ENCODE measurements at regions not wholly inside any gene's neighbourhood (a gene's known extent, or its start where the extent isn't known, plus 50 kb on each side); places are given as distances from the start of the nearest gene placed in this dataset.

- H3K4me1 ChIP-seq, result peaks cover 0 to 4% of the 10 kb centered on the region in 2 donors
- no peak overlapping the region for H3K27ac ChIP-seq
- no peaks in the 10 kb centered on the region for H3K36me3 ChIP-seq
- H3K4me3 ChIP-seq, result no peak overlapping the region
- DNase-seq (ENCODE audit: low spot score), result no peak
- H3K9me3 ChIP-seq, result no peaks in the 10 kb centered on the region
- H3K27me3 ChIP-seq, result no peaks in the 10 kb centered on the region
- TF ChIP-seq, protein P1, sequence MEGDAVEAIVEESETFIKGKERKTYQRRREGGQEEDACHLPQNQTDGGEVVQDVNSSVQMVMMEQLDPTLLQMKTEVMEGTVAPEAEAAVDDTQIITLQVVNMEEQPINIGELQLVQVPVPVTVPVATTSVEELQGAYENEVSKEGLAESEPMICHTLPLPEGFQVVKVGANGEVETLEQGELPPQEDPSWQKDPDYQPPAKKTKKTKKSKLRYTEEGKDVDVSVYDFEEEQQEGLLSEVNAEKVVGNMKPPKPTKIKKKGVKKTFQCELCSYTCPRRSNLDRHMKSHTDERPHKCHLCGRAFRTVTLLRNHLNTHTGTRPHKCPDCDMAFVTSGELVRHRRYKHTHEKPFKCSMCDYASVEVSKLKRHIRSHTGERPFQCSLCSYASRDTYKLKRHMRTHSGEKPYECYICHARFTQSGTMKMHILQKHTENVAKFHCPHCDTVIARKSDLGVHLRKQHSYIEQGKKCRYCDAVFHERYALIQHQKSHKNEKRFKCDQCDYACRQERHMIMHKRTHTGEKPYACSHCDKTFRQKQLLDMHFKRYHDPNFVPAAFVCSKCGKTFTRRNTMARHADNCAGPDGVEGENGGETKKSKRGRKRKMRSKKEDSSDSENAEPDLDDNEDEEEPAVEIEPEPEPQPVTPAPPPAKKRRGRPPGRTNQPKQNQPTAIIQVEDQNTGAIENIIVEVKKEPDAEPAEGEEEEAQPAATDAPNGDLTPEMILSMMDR (IDR thresholded peaks at IDR 0.05), result no peak
Measured at GRCh38 chr12:5251786-5252185, 180.1 kb upstream of the NTF3 start.

- no peaks in the 10 kb centered on the region for H3K27me3 ChIP-seq
- DNase-seq (ENCODE audit: low spot score), result peak; percentile 71
- no peak overlapping the region for H3K27ac ChIP-seq
- H3K4me3 ChIP-seq, result no peak overlapping the region
- H3K4me1 ChIP-seq, result peaks cover 0 to 4% of the 10 kb centered on the region in 2 donors
- TF ChIP-seq, protein P1 (IDR thresholded peaks at IDR 0.05), result no peak
- no peaks in the 10 kb centered on the region for H3K36me3 ChIP-seq
- no peaks in the 10 kb centered on the region for H3K9me3 ChIP-seq
Measured at GRCh38 chr12:5254703-5255102, 177.2 kb upstream of the NTF3 start.

GRCh38 chr12:5257763-5258495 is 174.0 kb upstream of the NTF3 start:
- no peaks in the 10 kb centered on the region for H3K4me1 ChIP-seq
- no peaks in the 10 kb centered on the region for H3K36me3 ChIP-seq
- H3K27me3 ChIP-seq, result no peaks in the 10 kb centered on the region
- DNase-seq (ENCODE audit: low spot score), result no peak
- TF ChIP-seq, protein P1 (IDR thresholded peaks at IDR 0.05), result no peak
- no peaks in the 10 kb centered on the region for H3K9me3 ChIP-seq
- H3K27ac ChIP-seq, result no peak overlapping the region
- H3K4me3 ChIP-seq, result no peak overlapping the region

DNA sequence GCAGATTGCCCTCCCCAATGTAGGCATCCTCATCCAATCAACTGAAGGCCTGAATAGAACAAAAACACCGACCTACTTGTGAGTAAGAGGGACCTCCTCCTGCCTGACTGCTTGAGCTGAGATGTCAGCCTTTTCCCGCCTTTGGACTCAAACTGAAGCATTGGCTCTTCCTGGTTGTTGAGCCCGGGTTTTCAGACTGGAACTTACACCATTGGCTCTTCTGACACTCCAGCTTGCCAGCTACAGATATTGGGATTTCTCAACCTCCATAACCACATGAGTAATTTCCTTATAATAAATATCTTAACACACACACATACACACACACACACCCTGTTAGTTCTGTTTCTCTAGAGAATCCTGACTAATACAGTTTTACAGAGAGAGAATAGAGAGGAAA is 173.4 kb upstream of the NTF3 start:
- Histone ChIP-seq H3K27me3 (no peaks in the 10 kb centered on the region), H3K4me1 (no peaks in the 10 kb centered on the region), H3K27ac (no peak overlapping the region), H3K9me3 (no peaks in the 10 kb centered on the region), H3K36me3 (no peaks in the 10 kb centered on the region), H3K4me3 (no peak overlapping the region)
- DNase-seq (ENCODE audit: low spot score), result peak; percentile 76
- TF ChIP-seq, protein P1 (IDR thresholded peaks at IDR 0.05), result no peak

DNA sequence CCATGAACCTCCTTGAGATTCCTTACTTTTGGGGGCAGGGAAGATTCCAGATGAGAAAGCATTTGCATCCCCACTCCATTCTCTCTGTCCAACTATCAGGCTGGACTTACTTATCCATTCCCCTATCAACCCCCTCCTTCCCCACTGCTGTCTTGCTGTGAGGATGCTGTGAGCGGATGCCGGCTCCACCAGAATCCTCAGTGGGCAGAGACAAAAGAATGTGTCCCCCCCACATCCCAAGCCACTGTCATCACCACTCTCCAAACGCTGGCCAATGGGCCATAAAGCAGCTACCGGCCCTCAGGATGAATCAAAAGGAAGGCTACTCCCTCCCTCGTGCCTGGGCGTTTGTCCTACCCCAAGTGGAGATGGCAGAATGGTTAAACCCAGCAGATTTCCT is 173.0 kb upstream of the NTF3 start:
- H3K36me3 ChIP-seq, result no peaks in the 10 kb centered on the region
- TF ChIP-seq, protein P1 (IDR thresholded peaks at IDR 0.05), result no peak
- no peaks in the 10 kb centered on the region for H3K4me1 ChIP-seq
- H3K27ac ChIP-seq, result no peak overlapping the region
- H3K4me3 ChIP-seq, result no peak overlapping the region
- no peak for DNase-seq (ENCODE audit: low spot score)
- H3K9me3 ChIP-seq, result no peaks in the 10 kb centered on the region
- H3K27me3 ChIP-seq, result no peaks in the 10 kb centered on the region

GRCh38 chr12:5259523-5259922 is 172.4 kb upstream of the NTF3 start:
- Histone ChIP-seq H3K9me3 (no peaks in the 10 kb centered on the region), H3K27me3 (no peaks in the 10 kb centered on the region), H3K27ac (no peak overlapping the region), H3K4me3 (no peak overlapping the region), H3K4me1 (no peaks in the 10 kb centered on the region), H3K36me3 (no peaks in the 10 kb centered on the region)
- TF ChIP-seq, protein P1 (IDR thresholded peaks at IDR 0.05), result no peak
- DNase-seq (ENCODE audit: low spot score), result no peak
